Astrocyte (in vitro differentiated cells and primary cell): ENCODE measurements at regions not wholly inside any gene's neighbourhood (a gene's known extent, or its start where the extent isn't known, plus 50 kb on each side); places are given as distances from the start of the nearest gene placed in this dataset. TPM values are rescaled to one million over a fixed set of nuclear protein-coding genes. Genes with fewer than 3 reads are reported as not detected.
A peak's percentile ranks its signal among the peaks of the same experiment; 100 is the strongest.

Experiments
- DNase-seq: peaks from one replicate; pipeline ENCODE4 v3.0.0-alpha.2; 2010; ENCODE audit warnings: low read depth
- FAIRE-seq: peaks from 2 replicates; lab custom pipeline; 2011; peaks lifted over from hg19 to GRCh38; lab: Jason Lieb, UNC
- H2AFZ ChIP-seq: 2 replicates; pipeline ENCODE4 v1.6.0; 2012; ENCODE audit warnings: low read depth, low read length, inconsistent platforms
- H3K27ac ChIP-seq: 2 replicates; pipeline ENCODE4 v1.5.1; 2011; ENCODE audit warnings: low read depth, low read length, inconsistent platforms
- H3K27me3 ChIP-seq: 2 replicates; pipeline ENCODE4 v1.6.0; 2011; ENCODE audit warnings: low read length, inconsistent platforms; ENCODE audit not compliant: insufficient read depth
- H3K36me3 ChIP-seq: 2 replicates; pipeline ENCODE4 v1.5.1; 2011; ENCODE audit warnings: low read length, inconsistent platforms; ENCODE audit not compliant: insufficient read depth
- H3K4me1 ChIP-seq: 2 replicates; pipeline ENCODE4 v1.5.1; 2011; ENCODE audit warnings: low read length, inconsistent platforms; ENCODE audit not compliant: insufficient read depth
- H3K4me2 ChIP-seq: 2 replicates; pipeline ENCODE4 v1.6.0; 2012; ENCODE audit warnings: low read length, inconsistent platforms
- H3K4me3 ChIP-seq: 2 replicates; pipeline ENCODE4 v1.5.1; 2011; ENCODE audit warnings: low read depth, mild to moderate bottlenecking, low read length, inconsistent platforms; ENCODE audit not compliant: insufficient read depth
- H3K79me2 ChIP-seq: 2 replicates; pipeline ENCODE4 v1.6.0; 2012; ENCODE audit warnings: mild to moderate bottlenecking, low read length, inconsistent platforms; ENCODE audit not compliant: insufficient read depth
- H3K9ac ChIP-seq: 2 replicates; pipeline ENCODE4 v1.6.0; 2012; ENCODE audit warnings: mild to moderate bottlenecking, low read length, inconsistent platforms
- H3K9me3 ChIP-seq: 2 replicates; pipeline ENCODE4 v1.5.1; 2012; ENCODE audit warnings: low read depth, mild to moderate bottlenecking, low read length, inconsistent platforms; ENCODE audit not compliant: insufficient read depth
- H4K20me1 ChIP-seq: 2 replicates; pipeline ENCODE4 v1.6.0; 2012; ENCODE audit warnings: low read length, inconsistent platforms; ENCODE audit not compliant: insufficient read depth
- H3K27ac Mint-ChIP-seq: one replicate; pipeline ENCODE4 v1.8.0; 2021; ENCODE audit warnings: mild to moderate bottlenecking, mixed read lengths; ENCODE audit not compliant: unreplicated experiment
- H3K27me3 Mint-ChIP-seq: one replicate; pipeline ENCODE4 v1.8.0; 2021; ENCODE audit warnings: low read depth, mixed read lengths; ENCODE audit not compliant: unreplicated experiment
- H3K36me3 Mint-ChIP-seq: one replicate; pipeline ENCODE4 v1.8.0; 2021; ENCODE audit warnings: low read depth, mixed read lengths; ENCODE audit not compliant: unreplicated experiment
- H3K4me1 Mint-ChIP-seq: one replicate; pipeline ENCODE4 v1.8.0; 2021; ENCODE audit warnings: low read depth, mixed read lengths; ENCODE audit not compliant: unreplicated experiment
- H3K4me3 Mint-ChIP-seq: one replicate; pipeline ENCODE4 v1.8.0; 2021; ENCODE audit warnings: mild to moderate bottlenecking, moderate library complexity, mixed read lengths; ENCODE audit not compliant: unreplicated experiment
- H3K9me3 Mint-ChIP-seq: one replicate; pipeline ENCODE4 v1.8.0; 2021; ENCODE audit warnings: mild to moderate bottlenecking, mixed read lengths; ENCODE audit not compliant: unreplicated experiment
- CTCF ChIP-seq: IDR thresholded peaks from 2 replicates; pipeline ENCODE4 v1.5.1; 2011; ENCODE audit warnings: low read depth, mild to moderate bottlenecking, inconsistent platforms, low read length, moderate library complexity; ENCODE audit not compliant: insufficient read depth
- EZH2 ChIP-seq: IDR thresholded peaks from 2 replicates; pipeline ENCODE4 v1.6.1; 2012; ENCODE audit warnings: mild to moderate bottlenecking, low read length, inconsistent platforms; ENCODE audit not compliant: insufficient read depth
- microRNA-seq: library from miRNA; unstranded; fragments of <30 nt; microRNA quantifications from one replicate; pipeline ENCODE4 v1.2.0, GENCODE V29; 2020

GRCh38 chr22:25514436-25515180 lies 49.9 kb upstream of the GRK3 start:
- H3K4me2 ChIP-seq, result no peak overlapping the region
- H3K4me1 ChIP-seq, result no peaks in the 10 kb centered on the region
- Mint-ChIP-seq H3K9me3 (no peaks in the 10 kb centered on the region), H3K4me3 (no peak overlapping the region), H3K4me1 (peaks cover 6% of the 10 kb centered on the region), H3K27ac (peak overlapping the region; percentile 59), H3K27me3 (no peaks in the 10 kb centered on the region), H3K36me3 (peaks cover 15% of the 10 kb centered on the region)
- no peak overlapping the region for H3K4me3 ChIP-seq
- H3K79me2 ChIP-seq, result no peaks in the 10 kb centered on the region
- DNase-seq, result no peak
- H3K36me3 ChIP-seq, result no peaks in the 10 kb centered on the region
- TF ChIP-seq EZH2, result no peak
- TF ChIP-seq CTCF, result no peak
- no peaks in the 10 kb centered on the region for H3K9me3 ChIP-seq
- no peaks in the 10 kb centered on the region for H3K27me3 ChIP-seq
- no peaks in the 10 kb centered on the region for H4K20me1 ChIP-seq
- H3K27ac ChIP-seq, result no peak overlapping the region
- no peak overlapping the region for H3K9ac ChIP-seq
- no peak for FAIRE-seq
- H2AFZ ChIP-seq, result no peak overlapping the region

Small RNA genes in the stretch of these regions (microRNA-seq; reads per million reads assigned to microRNA genes)
- not detected for gene MIR6817
